H9 (cell line): ENCODE measurements at regions not wholly inside any gene's neighbourhood (a gene's known extent, or its start where the extent isn't known, plus 50 kb on each side); places are given as distances from the start of the nearest gene placed in this dataset.

Experiments used
- DNase-seq: peaks from one replicate; pipeline ENCODE4 v3.0.0-alpha.2; 2017
- H2AFZ ChIP-seq: one replicate; pipeline ENCODE4 v1.6.1; 2013; ENCODE audit warnings: mild to moderate bottlenecking, low read length, control low read depth, moderate library complexity
- H2AK5ac ChIP-seq: 2 replicates; pipeline ENCODE4 v1.6.1; 2013; ENCODE audit warnings: low read length, control low read depth, mixed read lengths; ENCODE audit not compliant: insufficient read length
- H2BK120ac ChIP-seq: one replicate; pipeline ENCODE4 v1.6.1; 2013; ENCODE audit warnings: low read depth, mild to moderate bottlenecking, low read length, control low read depth, inconsistent platforms; ENCODE audit not compliant: poor library complexity, severe bottlenecking
- H2BK12ac ChIP-seq: 2 replicates; pipeline ENCODE4 v1.6.1; 2013; ENCODE audit warnings: low read length, control low read depth, mixed read lengths, low read depth; ENCODE audit not compliant: insufficient read length
- H2BK15ac ChIP-seq: 2 replicates; pipeline ENCODE4 v1.6.1; 2013; ENCODE audit warnings: low read depth, low read length, control low read depth
- H2BK20ac ChIP-seq: one replicate; pipeline ENCODE4 v1.6.1; 2013; ENCODE audit warnings: low read depth, mild to moderate bottlenecking, low read length, control low read depth, inconsistent platforms; ENCODE audit not compliant: poor library complexity, severe bottlenecking
- H2BK5ac ChIP-seq: 2 replicates; pipeline ENCODE4 v1.6.1; 2013; ENCODE audit warnings: low read length, control low read depth, mixed read lengths; ENCODE audit not compliant: insufficient read length
- H3K14ac ChIP-seq: 2 replicates; pipeline ENCODE4 v1.6.1; 2013; ENCODE audit warnings: low read length, control low read depth; ENCODE audit not compliant: insufficient read depth
- H3K18ac ChIP-seq: 2 replicates; pipeline ENCODE4 v1.6.1; 2013; ENCODE audit warnings: low read depth, mild to moderate bottlenecking, mixed read lengths, low read length, control low read depth; ENCODE audit not compliant: insufficient read length
- H3K23ac ChIP-seq: 2 replicates; pipeline ENCODE4 v1.6.1; 2013; ENCODE audit warnings: low read length, control low read depth, mixed read lengths, low read depth; ENCODE audit not compliant: insufficient read length
- H3K23me2 ChIP-seq: 2 replicates; pipeline ENCODE4 v1.6.1; 2013; ENCODE audit warnings: low read depth, mild to moderate bottlenecking, mixed read lengths, low read length, control low read depth; ENCODE audit not compliant: insufficient read length, poor library complexity, severe bottlenecking
- H3K27ac ChIP-seq: 2 replicates; pipeline ENCODE4 v1.5.1; 2013; ENCODE audit warnings: low read length, control low read depth, mixed read lengths, low read depth; ENCODE audit not compliant: insufficient read length
- H3K27me3 ChIP-seq: 2 replicates; pipeline ENCODE4 v1.6.1; 2013; ENCODE audit warnings: low read length, control low read depth, inconsistent platforms; ENCODE audit not compliant: insufficient read depth
- H3K4ac ChIP-seq: 2 replicates; pipeline ENCODE4 v1.6.1; 2013; ENCODE audit warnings: low read depth, mild to moderate bottlenecking, control low read depth, inconsistent platforms, low read length, moderate library complexity
- H3K4me1 ChIP-seq: 2 replicates; pipeline ENCODE4 v1.6.1; 2013; ENCODE audit warnings: low read length, control low read depth, inconsistent platforms; ENCODE audit not compliant: insufficient read depth
- H3K4me2 ChIP-seq: 2 replicates; pipeline ENCODE4 v1.6.1; 2013; ENCODE audit warnings: low read length, control low read depth, mixed read lengths; ENCODE audit not compliant: insufficient read length, insufficient read depth
- H3K56ac ChIP-seq: 2 replicates; pipeline ENCODE4 v1.6.1; 2013; ENCODE audit warnings: low read depth, mild to moderate bottlenecking, mixed read lengths, low read length, control low read depth; ENCODE audit not compliant: insufficient read length
- H3K79me1 ChIP-seq: 2 replicates; pipeline ENCODE4 v1.6.1; 2013; ENCODE audit warnings: low read depth, mild to moderate bottlenecking, moderate library complexity, low read length, control low read depth, inconsistent platforms; ENCODE audit not compliant: insufficient read depth, poor library complexity, severe bottlenecking
- H3K79me2 ChIP-seq: 2 replicates; pipeline ENCODE4 v1.6.1; 2013; ENCODE audit warnings: low read length, control low read depth, inconsistent platforms; ENCODE audit not compliant: insufficient read depth
- H3K9ac ChIP-seq: 2 replicates; pipeline ENCODE4 v1.6.1; 2013; ENCODE audit warnings: low read length, control low read depth, mixed read lengths; ENCODE audit not compliant: insufficient read length; ENCODE audit errors: extremely low read depth
- H3K9me3 ChIP-seq: one replicate; pipeline ENCODE4 v1.6.1; 2013; ENCODE audit warnings: low read depth, low read length, inconsistent platforms; ENCODE audit not compliant: control insufficient read depth
- H3T11ph ChIP-seq: one replicate; pipeline ENCODE4 v1.6.1; 2013; ENCODE audit warnings: mild to moderate bottlenecking, low read length, control low read depth, inconsistent platforms
- H4K20me1 ChIP-seq: one replicate; pipeline ENCODE4 v1.6.1; 2013; ENCODE audit not compliant: control insufficient read depth, insufficient read length, insufficient read depth
- H4K5ac ChIP-seq: 2 replicates; pipeline ENCODE4 v1.6.1; 2013; ENCODE audit warnings: low read depth, mild to moderate bottlenecking, mixed read lengths, low read length, control low read depth; ENCODE audit not compliant: insufficient read length
- H4K8ac ChIP-seq: replicated peaks from 2 replicates; pipeline ENCODE4 v1.6.1; 2013; ENCODE audit warnings: low read length, control low read depth, mixed read lengths, low read depth; ENCODE audit not compliant: insufficient read length
- H4K91ac ChIP-seq: 2 replicates; pipeline ENCODE4 v1.6.1; 2013; ENCODE audit warnings: low read depth, mild to moderate bottlenecking, moderate library complexity, mixed read lengths, low read length, control low read depth; ENCODE audit not compliant: insufficient read length
- H3K27ac Mint-ChIP-seq, 3 experiments: 2 replicates in 2 of 3; 3 replicates in 1 of 3; pipeline ENCODE4 v1.8.0; 2020 to 2021; ENCODE audit warnings: mixed read lengths in 3 of 3, mild to moderate bottlenecking in 1 of 3, moderate library complexity in 1 of 3
- H3K27me3 Mint-ChIP-seq: 2 replicates; pipeline ENCODE4 v1.8.0; 2021; ENCODE audit warnings: low read depth, mild to moderate bottlenecking, moderate library complexity, mixed read lengths
- H3K36me3 Mint-ChIP-seq, 3 experiments: 2 replicates in 2 of 3; 3 replicates in 1 of 3; pipeline ENCODE4 v1.8.0; 2020 to 2021; ENCODE audit warnings: low read depth in 3 of 3, mixed read lengths in 3 of 3; ENCODE audit not compliant: insufficient read depth in 1 of 3
- H3K4me1 Mint-ChIP-seq, 2 experiments: 2 replicates each; pipeline ENCODE4 v1.8.0; 2020; ENCODE audit warnings: mixed read lengths in 2 of 2
- H3K4me3 Mint-ChIP-seq, 2 experiments: 2 replicates in 1 of 2; 3 replicates in 1 of 2; pipeline ENCODE4 v1.8.0; 2020 to 2021; ENCODE audit warnings: mild to moderate bottlenecking in 2 of 2, mixed read lengths in 2 of 2, moderate library complexity in 1 of 2
- H3K9me3 Mint-ChIP-seq, 2 experiments: 2 replicates in 1 of 2; 3 replicates in 1 of 2; pipeline ENCODE4 v1.8.0; 2020; ENCODE audit warnings: mild to moderate bottlenecking in 2 of 2, mixed read lengths in 2 of 2, moderate library complexity in 1 of 2
- WGBS: extraction: QIAGEN DNeasy Blood & Tissue Kit; methylation state at CpG from one replicate; pipeline ENCODE4 v1.1.7; 2013; ENCODE audit warnings: missing lambda C conversion rate, low lambda C conversion rate, mixed read lengths; ENCODE audit not compliant: insufficient read length; ENCODE audit errors: extremely low coverage; 5-methylcytosine and 5-hydroxymethylcytosine counted together
- TF ChIP-seq, protein P1 (sequence below): fragments of 200-600 bp; sonication (generic); conservative IDR thresholded peaks from 3 replicates; pipeline ENCODE4 v1.8.0; 2021; ENCODE audit warnings: antibody characterized with exemption, mild to moderate bottlenecking

DNA sequence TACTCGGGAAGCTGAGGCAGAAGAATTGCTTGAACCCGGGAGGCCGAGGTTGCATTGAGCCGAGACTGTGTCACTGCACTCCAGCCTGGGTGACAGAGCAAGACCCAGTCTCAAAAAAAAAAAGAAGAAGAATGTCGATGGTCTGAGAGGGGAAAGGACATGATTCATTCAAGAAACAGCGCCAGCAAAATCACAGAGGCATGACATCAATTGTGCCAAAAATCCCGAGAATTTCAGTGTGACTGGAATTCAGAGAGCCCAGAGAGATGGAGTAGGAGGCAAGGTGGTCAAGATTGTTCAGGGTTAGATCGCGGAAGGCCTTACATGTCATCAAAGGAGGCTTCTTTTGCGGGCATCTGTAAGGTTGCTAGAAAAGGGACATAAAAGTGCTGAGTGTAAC is 483.3 kb downstream of the VRK1 start:
- H3K27me3 Mint-ChIP-seq = peaks cover 8% of the 10 kb centered on the region; the same call in 1 of the 2 replicates
- H4K8ac ChIP-seq = no peak overlapping the region
- no peaks in the 10 kb centered on the region for H3K79me1 ChIP-seq

More for the DNA sequence above, 483.3 kb downstream of the VRK1 start:
- no peak overlapping the region for H2AFZ ChIP-seq
- no peak overlapping the region for H4K5ac ChIP-seq
- H3K27me3 ChIP-seq = no peaks in the 10 kb centered on the region
- no peak overlapping the region for H3K4me3 Mint-ChIP-seq
- peak overlapping the region in 1 of 3 experiments; percentile 22; a peak in 2 of 7 replicates for H3K27ac Mint-ChIP-seq
- no peak overlapping the region for H2BK120ac ChIP-seq
- H3K4me1 Mint-ChIP-seq = peaks cover 31 to 47% of the 10 kb centered on the region in 2 experiments
- H2BK5ac ChIP-seq = no peak overlapping the region
- H4K91ac ChIP-seq = no peak overlapping the region
- DNase-seq = no peak
- H4K20me1 ChIP-seq = no peaks in the 10 kb centered on the region
- no peak overlapping the region for H3K56ac ChIP-seq
- no peak overlapping the region for H3K4me2 ChIP-seq
- H2BK15ac ChIP-seq = no peak overlapping the region
- no peak overlapping the region for H3K14ac ChIP-seq
- no peak overlapping the region for H3K23ac ChIP-seq
- H3K9ac ChIP-seq = no peak overlapping the region
- no CpG with 5 or more reads among the region's 10 CpGs for WGBS
- no peaks in the 10 kb centered on the region; a peak in 1 of 7 replicates for H3K36me3 Mint-ChIP-seq
- no peak overlapping the region for H3K18ac ChIP-seq
- H3K4me1 ChIP-seq = 0 out of 2 replicates have a peak, but pooled peaks cover 6% of the 10 kb centered on the region
- TF ChIP-seq, protein P1, sequence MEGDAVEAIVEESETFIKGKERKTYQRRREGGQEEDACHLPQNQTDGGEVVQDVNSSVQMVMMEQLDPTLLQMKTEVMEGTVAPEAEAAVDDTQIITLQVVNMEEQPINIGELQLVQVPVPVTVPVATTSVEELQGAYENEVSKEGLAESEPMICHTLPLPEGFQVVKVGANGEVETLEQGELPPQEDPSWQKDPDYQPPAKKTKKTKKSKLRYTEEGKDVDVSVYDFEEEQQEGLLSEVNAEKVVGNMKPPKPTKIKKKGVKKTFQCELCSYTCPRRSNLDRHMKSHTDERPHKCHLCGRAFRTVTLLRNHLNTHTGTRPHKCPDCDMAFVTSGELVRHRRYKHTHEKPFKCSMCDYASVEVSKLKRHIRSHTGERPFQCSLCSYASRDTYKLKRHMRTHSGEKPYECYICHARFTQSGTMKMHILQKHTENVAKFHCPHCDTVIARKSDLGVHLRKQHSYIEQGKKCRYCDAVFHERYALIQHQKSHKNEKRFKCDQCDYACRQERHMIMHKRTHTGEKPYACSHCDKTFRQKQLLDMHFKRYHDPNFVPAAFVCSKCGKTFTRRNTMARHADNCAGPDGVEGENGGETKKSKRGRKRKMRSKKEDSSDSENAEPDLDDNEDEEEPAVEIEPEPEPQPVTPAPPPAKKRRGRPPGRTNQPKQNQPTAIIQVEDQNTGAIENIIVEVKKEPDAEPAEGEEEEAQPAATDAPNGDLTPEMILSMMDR = no peak
- H2BK12ac ChIP-seq = no peak overlapping the region
- H3K27ac ChIP-seq = no peak overlapping the region
- H2AK5ac ChIP-seq = no peak overlapping the region
- H3K9me3 ChIP-seq = no peaks in the 10 kb centered on the region
- H3K23me2 ChIP-seq = no peaks in the 10 kb centered on the region
- H3K79me2 ChIP-seq = no peaks in the 10 kb centered on the region
- no peak overlapping the region for H3K4ac ChIP-seq
- no peaks in the 10 kb centered on the region for H3K9me3 Mint-ChIP-seq
- no peak overlapping the region for H2BK20ac ChIP-seq
- no peak overlapping the region for H3T11ph ChIP-seq
